ENCODE measurements at regions not wholly inside any gene's neighbourhood (a gene's known extent, or its start where the extent isn't known, plus 50 kb on each side); places are given as distances from the start of the nearest gene placed in this dataset.

DNA sequence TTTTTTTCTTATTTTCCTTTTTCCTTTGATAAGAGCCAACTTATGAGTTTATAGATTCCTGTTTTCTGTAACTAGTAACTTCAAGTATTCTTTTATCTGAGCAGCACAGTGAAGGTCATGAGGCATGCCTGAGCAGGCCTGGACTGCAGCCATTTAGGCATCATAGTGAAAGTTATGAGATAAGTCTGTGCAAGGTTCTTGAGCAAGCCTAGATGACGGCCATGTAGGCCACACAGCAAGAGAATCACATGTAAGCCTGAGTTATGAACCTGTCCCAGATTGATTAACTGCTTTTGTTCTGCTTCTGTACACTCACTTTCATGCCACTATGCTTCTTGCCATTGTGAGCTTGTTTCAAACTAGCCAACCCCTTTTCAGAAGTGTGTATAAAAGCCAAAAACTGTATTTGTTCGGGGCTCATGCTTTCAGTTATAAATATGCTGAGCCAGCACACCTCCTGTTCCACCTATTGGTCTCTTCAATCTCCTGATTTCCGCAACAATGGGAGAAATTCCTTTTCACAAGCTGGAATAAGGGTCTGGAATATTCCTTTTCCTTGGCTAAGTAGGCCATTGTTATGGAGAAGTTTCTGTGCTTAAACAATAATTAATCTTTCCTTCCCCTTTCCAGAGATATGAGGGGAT, 745.7 kb downstream of the FAM181B start:
- H3K9ac ChIP-seq (ENCODE audit: low read length in 5 of 5): no peak overlapping the region
- H3K27ac ChIP-seq (ENCODE audit: low read depth, low read length): no peak overlapping the region
- H3K36me3 ChIP-seq (ENCODE audit: control insufficient read depth in 5 of 5, insufficient read depth in 5 of 5, low read length in 5 of 5): no peaks in the 10 kb centered on the region

GRCh38 chr11:81986556-81987161, 747.0 kb downstream of the FAM181B start:
- no peak overlapping the region for H3K9ac ChIP-seq (ENCODE audit: low read length in 5 of 5)
- H3K27ac ChIP-seq (ENCODE audit: low read depth, low read length): no peak overlapping the region
- H3K9me3 ChIP-seq (ENCODE audit: control insufficient read depth in 5 of 5, low read length in 5 of 5): peaks cover 0 to 6% (median 2%) of the 10 kb centered on the region in 5 donors
- H3K4me3 ChIP-seq (ENCODE audit: low read depth in 1 of 5, low read length in 5 of 5): no peak overlapping the region
- no peaks in the 10 kb centered on the region for H3K27me3 ChIP-seq (ENCODE audit: control insufficient read depth in 5 of 5, insufficient read depth in 4 of 5, low read length in 5 of 5)
- H3K36me3 ChIP-seq (ENCODE audit: control insufficient read depth in 5 of 5, insufficient read depth in 5 of 5, low read length in 5 of 5): no peaks in the 10 kb centered on the region
- no peaks in the 10 kb centered on the region for H3K4me1 ChIP-seq (ENCODE audit: control insufficient read depth in 5 of 5, insufficient read depth in 5 of 5, low read length in 5 of 5)

More for the DNA sequence above, 745.7 kb downstream of the FAM181B start:
- Histone ChIP-seq H3K9me3 (ENCODE audit: control insufficient read depth in 5 of 5, low read length in 5 of 5) (peaks cover 0 to 6% (median 2%) of the 10 kb centered on the region in 5 donors), H3K4me3 (ENCODE audit: low read depth in 1 of 5, low read length in 5 of 5) (no peak overlapping the region), H3K4me1 (ENCODE audit: control insufficient read depth in 5 of 5, insufficient read depth in 5 of 5, low read length in 5 of 5) (no peaks in the 10 kb centered on the region), H3K27me3 (ENCODE audit: control insufficient read depth in 5 of 5, insufficient read depth in 4 of 5, low read length in 5 of 5) (no peaks in the 10 kb centered on the region)

- H3K4me1 ChIP-seq (ENCODE audit: control insufficient read depth in 5 of 5, insufficient read depth in 5 of 5, low read length in 5 of 5): no peaks in the 10 kb centered on the region
These were observed 754.2 kb downstream of the FAM181B start for GRCh38 chr11:81979448-81979847.

GRCh38 chr11:81975261-81975900, 758.3 kb downstream of the FAM181B start:
- H3K27ac ChIP-seq (ENCODE audit: low read depth, low read length): no peak overlapping the region
- no peak overlapping the region for H3K4me3 ChIP-seq (ENCODE audit: low read depth in 1 of 5, low read length in 5 of 5)
- H3K9me3 ChIP-seq (ENCODE audit: control insufficient read depth in 5 of 5, low read length in 5 of 5): peaks cover 0 to 6% (median 0%) of the 10 kb centered on the region in 5 donors
- H3K27me3 ChIP-seq (ENCODE audit: control insufficient read depth in 5 of 5, insufficient read depth in 4 of 5, low read length in 5 of 5): no peaks in the 10 kb centered on the region
- no peak overlapping the region for H3K9ac ChIP-seq (ENCODE audit: low read length in 5 of 5)
- no peaks in the 10 kb centered on the region for H3K36me3 ChIP-seq (ENCODE audit: control insufficient read depth in 5 of 5, insufficient read depth in 5 of 5, low read length in 5 of 5)
- no peaks in the 10 kb centered on the region for H3K4me1 ChIP-seq (ENCODE audit: control insufficient read depth in 5 of 5, insufficient read depth in 5 of 5, low read length in 5 of 5)

More at GRCh38 chr11:81979448-81979847, 754.2 kb downstream of the FAM181B start:
- Histone ChIP-seq H3K4me3 (ENCODE audit: low read depth in 1 of 5, low read length in 5 of 5) (no peak overlapping the region), H3K27ac (ENCODE audit: low read depth, low read length) (no peak overlapping the region), H3K9ac (ENCODE audit: low read length in 5 of 5) (no peak overlapping the region), H3K36me3 (ENCODE audit: control insufficient read depth in 5 of 5, insufficient read depth in 5 of 5, low read length in 5 of 5) (no peaks in the 10 kb centered on the region), H3K27me3 (ENCODE audit: control insufficient read depth in 5 of 5, insufficient read depth in 4 of 5, low read length in 5 of 5) (no peaks in the 10 kb centered on the region), H3K9me3 (ENCODE audit: control insufficient read depth in 5 of 5, low read length in 5 of 5) (peaks cover 0 to 6% (median 0%) of the 10 kb centered on the region in 5 donors)

GRCh38 chr11:81970886-81971285, 762.8 kb downstream of the FAM181B start:
- no peaks in the 10 kb centered on the region for H3K4me1 ChIP-seq (ENCODE audit: control insufficient read depth in 5 of 5, insufficient read depth in 5 of 5, low read length in 5 of 5)
- H3K9me3 ChIP-seq (ENCODE audit: control insufficient read depth in 5 of 5, low read length in 5 of 5): no peaks in the 10 kb centered on the region
- H3K4me3 ChIP-seq (ENCODE audit: low read depth in 1 of 5, low read length in 5 of 5): no peak overlapping the region
- H3K9ac ChIP-seq (ENCODE audit: low read length in 5 of 5): no peak overlapping the region
- no peaks in the 10 kb centered on the region for H3K27me3 ChIP-seq (ENCODE audit: control insufficient read depth in 5 of 5, insufficient read depth in 4 of 5, low read length in 5 of 5)
- H3K27ac ChIP-seq (ENCODE audit: low read depth, low read length): no peak overlapping the region
- no peaks in the 10 kb centered on the region for H3K36me3 ChIP-seq (ENCODE audit: control insufficient read depth in 5 of 5, insufficient read depth in 5 of 5, low read length in 5 of 5)

DNA sequence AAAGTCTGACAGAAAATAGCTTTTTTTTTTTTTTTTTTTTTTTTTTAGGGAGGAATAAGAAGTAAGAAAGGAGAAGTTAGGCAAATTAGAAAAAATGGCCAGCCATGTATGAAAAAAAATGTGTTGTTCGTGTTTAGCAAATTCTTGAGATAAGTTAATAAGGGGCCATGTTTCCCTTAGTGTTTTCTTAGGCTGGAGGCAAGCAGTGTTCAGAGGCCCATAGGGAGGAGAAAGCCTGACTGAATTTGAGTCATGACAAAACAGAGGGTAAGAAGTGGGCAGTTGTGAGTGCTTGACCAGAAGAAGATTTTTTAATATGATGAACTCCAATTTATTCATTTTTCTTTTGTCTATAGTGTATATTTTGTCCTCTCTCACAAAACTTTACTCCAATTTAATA, 766.4 kb downstream of the FAM181B start:
- Histone ChIP-seq H3K27me3 (ENCODE audit: control insufficient read depth in 5 of 5, insufficient read depth in 4 of 5, low read length in 5 of 5) (no peaks in the 10 kb centered on the region), H3K27ac (ENCODE audit: low read depth, low read length) (no peak overlapping the region), H3K4me3 (ENCODE audit: low read depth in 1 of 5, low read length in 5 of 5) (no peak overlapping the region), H3K9ac (ENCODE audit: low read length in 5 of 5) (no peak overlapping the region), H3K9me3 (ENCODE audit: control insufficient read depth in 5 of 5, low read length in 5 of 5) (no peaks in the 10 kb centered on the region), H3K4me1 (ENCODE audit: control insufficient read depth in 5 of 5, insufficient read depth in 5 of 5, low read length in 5 of 5) (no peaks in the 10 kb centered on the region), H3K36me3 (ENCODE audit: control insufficient read depth in 5 of 5, insufficient read depth in 5 of 5, low read length in 5 of 5) (no peaks in the 10 kb centered on the region)

DNA sequence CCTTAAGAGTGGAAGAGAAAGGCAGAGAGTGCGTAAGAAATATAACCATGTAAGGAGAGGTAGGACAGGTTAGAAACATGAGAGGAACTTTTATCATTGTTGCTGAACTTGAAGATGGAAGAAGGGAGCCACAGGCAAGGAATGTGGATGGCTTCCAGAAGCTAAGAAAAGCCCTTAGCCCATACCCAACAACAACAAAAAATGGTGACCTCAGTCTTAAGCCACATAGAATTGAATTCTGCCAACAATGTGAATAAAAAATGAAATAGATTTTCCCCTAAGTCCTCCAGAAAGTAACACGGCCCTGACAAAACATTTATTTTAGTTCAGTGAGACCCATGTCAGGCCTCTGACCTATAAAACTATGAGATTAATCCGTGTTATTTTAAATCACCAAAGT, 767.3 kb downstream of the FAM181B start:
- no peaks in the 10 kb centered on the region for H3K36me3 ChIP-seq (ENCODE audit: control insufficient read depth in 5 of 5, insufficient read depth in 5 of 5, low read length in 5 of 5)
- H3K27me3 ChIP-seq (ENCODE audit: control insufficient read depth in 5 of 5, insufficient read depth in 4 of 5, low read length in 5 of 5): no peaks in the 10 kb centered on the region
- no peak overlapping the region for H3K9ac ChIP-seq (ENCODE audit: low read length in 5 of 5)
- H3K27ac ChIP-seq (ENCODE audit: low read depth, low read length): no peak overlapping the region
- no peak overlapping the region for H3K4me3 ChIP-seq (ENCODE audit: low read depth in 1 of 5, low read length in 5 of 5)
- no peaks in the 10 kb centered on the region for H3K4me1 ChIP-seq (ENCODE audit: control insufficient read depth in 5 of 5, insufficient read depth in 5 of 5, low read length in 5 of 5)
- no peaks in the 10 kb centered on the region for H3K9me3 ChIP-seq (ENCODE audit: control insufficient read depth in 5 of 5, low read length in 5 of 5)

- Histone ChIP-seq H3K4me1 (ENCODE audit: control insufficient read depth in 5 of 5, insufficient read depth in 5 of 5, low read length in 5 of 5) (no peaks in the 10 kb centered on the region), H3K27ac (ENCODE audit: low read depth, low read length) (no peak overlapping the region), H3K36me3 (ENCODE audit: control insufficient read depth in 5 of 5, insufficient read depth in 5 of 5, low read length in 5 of 5) (no peaks in the 10 kb centered on the region), H3K27me3 (ENCODE audit: control insufficient read depth in 5 of 5, insufficient read depth in 4 of 5, low read length in 5 of 5) (no peaks in the 10 kb centered on the region), H3K4me3 (ENCODE audit: low read depth in 1 of 5, low read length in 5 of 5) (no peak overlapping the region), H3K9ac (ENCODE audit: low read length in 5 of 5) (no peak overlapping the region), H3K9me3 (ENCODE audit: control insufficient read depth in 5 of 5, low read length in 5 of 5) (no peaks in the 10 kb centered on the region)
These were observed 770.6 kb downstream of the FAM181B start for GRCh38 chr11:81963018-81963417.

- Histone ChIP-seq H3K4me1 (ENCODE audit: control insufficient read depth in 5 of 5, insufficient read depth in 5 of 5, low read length in 5 of 5) (no peaks in the 10 kb centered on the region), H3K9ac (ENCODE audit: low read length in 5 of 5) (no peak overlapping the region), H3K9me3 (ENCODE audit: control insufficient read depth in 5 of 5, low read length in 5 of 5) (peaks cover 0 to 3% (median 0%) of the 10 kb centered on the region in 5 donors), H3K27me3 (ENCODE audit: control insufficient read depth in 5 of 5, insufficient read depth in 4 of 5, low read length in 5 of 5) (no peaks in the 10 kb centered on the region), H3K27ac (ENCODE audit: low read depth, low read length) (no peak overlapping the region), H3K36me3 (ENCODE audit: control insufficient read depth in 5 of 5, insufficient read depth in 5 of 5, low read length in 5 of 5) (no peaks in the 10 kb centered on the region), H3K4me3 (ENCODE audit: low read depth in 1 of 5, low read length in 5 of 5) (no peak overlapping the region)
These were observed 773.2 kb downstream of the FAM181B start for GRCh38 chr11:81960443-81960842.

DNA sequence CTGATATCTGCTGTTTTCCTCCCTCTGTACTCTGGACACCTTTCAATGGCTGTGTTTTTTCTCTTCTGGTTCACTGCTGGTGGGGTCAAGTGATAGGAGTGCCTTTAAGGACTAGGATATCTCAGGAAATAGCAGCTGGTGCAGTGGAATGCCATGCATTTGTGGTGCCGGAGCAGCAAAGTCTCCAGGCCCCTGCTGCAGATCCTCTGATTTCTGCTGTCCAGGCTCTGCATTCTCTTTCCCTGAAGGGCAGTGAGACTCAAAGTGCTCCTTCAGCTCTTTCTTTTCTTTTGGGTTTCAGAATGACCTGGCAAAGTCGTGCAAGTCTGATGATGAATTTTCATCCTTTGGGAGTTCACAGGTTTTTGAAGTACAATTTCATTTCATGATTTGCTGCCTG, 774.3 kb downstream of the FAM181B start:
- no peak overlapping the region for H3K9ac ChIP-seq (ENCODE audit: low read length in 5 of 5)
- no peak overlapping the region for H3K27ac ChIP-seq (ENCODE audit: low read depth, low read length)
- no peaks in the 10 kb centered on the region for H3K36me3 ChIP-seq (ENCODE audit: control insufficient read depth in 5 of 5, insufficient read depth in 5 of 5, low read length in 5 of 5)
- H3K27me3 ChIP-seq (ENCODE audit: control insufficient read depth in 5 of 5, insufficient read depth in 4 of 5, low read length in 5 of 5): no peaks in the 10 kb centered on the region
- peaks cover 0 to 3% (median 0%) of the 10 kb centered on the region in 5 donors for H3K9me3 ChIP-seq (ENCODE audit: control insufficient read depth in 5 of 5, low read length in 5 of 5)
- no peaks in the 10 kb centered on the region for H3K4me1 ChIP-seq (ENCODE audit: control insufficient read depth in 5 of 5, insufficient read depth in 5 of 5, low read length in 5 of 5)
- H3K4me3 ChIP-seq (ENCODE audit: low read depth in 1 of 5, low read length in 5 of 5): no peak overlapping the region

All from subcutaneous abdominal adipose tissue (tissue), 5 donors.